ENCODE measurements at regions not wholly inside any gene's neighbourhood (a gene's known extent, or its start where the extent isn't known, plus 50 kb on each side); places are given as distances from the start of the nearest gene placed in this dataset.

DNA sequence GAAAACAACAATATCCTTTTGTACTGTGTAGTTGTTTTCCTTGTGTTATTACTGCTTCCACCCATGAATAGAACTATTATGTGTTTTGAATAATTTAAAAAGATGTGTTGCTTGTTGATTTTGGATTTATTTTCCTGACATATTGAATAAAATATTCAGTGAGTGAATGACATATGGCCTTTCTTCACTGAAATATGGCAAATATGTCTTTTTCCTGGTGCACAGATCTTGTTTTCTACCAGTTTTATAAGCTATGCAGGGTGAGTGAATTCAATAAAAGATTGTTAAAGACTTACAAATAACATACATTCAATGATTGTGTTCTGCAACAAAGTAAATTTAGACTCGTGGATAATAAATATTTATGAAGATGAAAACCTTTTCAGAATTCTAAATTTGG lies 1216.3 kb upstream of the ADGRL3 start:
- Histone ChIP-seq H2BK120ac (replicated peaks; ENCODE audit: low read depth, low read length) (no peak overlapping the region), H3K27me3 (replicated peaks in 1 of 4; ENCODE audit: control insufficient read depth in 3 of 4, extremely low read depth in 1 of 4, insufficient read depth in 3 of 4, low read length in 3 of 4) (no peaks in the 10 kb centered on the region), H2BK15ac (ENCODE audit: low read length) (no peak overlapping the region), H3K14ac (ENCODE audit: insufficient read length) (no peak overlapping the region), H3K4me2 (ENCODE audit: insufficient read depth in 1 of 2, low read depth in 2 of 2, low read length in 2 of 2) (no peak overlapping the region), H3K27ac (ENCODE audit: low read depth, low read length) (no peak overlapping the region), H3K23me2 (ENCODE audit: low read depth, low read length) (no peaks in the 10 kb centered on the region), H3K4ac (replicated peaks; ENCODE audit: insufficient read length, low read depth, low read length) (no peak overlapping the region), H3K4me1 (replicated peaks in 1 of 4; ENCODE audit: control insufficient read depth in 3 of 4, insufficient read depth in 4 of 4, low read length in 3 of 4) (no peaks in the 10 kb centered on the region), H3K9ac (replicated peaks in 1 of 4; ENCODE audit: extremely low read depth in 1 of 4, low read depth in 3 of 4, low read length in 3 of 4) (no peak overlapping the region), H3K23ac (ENCODE audit: insufficient read length) (no peak overlapping the region), H4K8ac (ENCODE audit: extremely low read depth, insufficient read depth, low read length) (no peak overlapping the region), H3K79me1 (ENCODE audit: low read depth, low read length) (no peaks in the 10 kb centered on the region), H3K56ac (replicated peaks; ENCODE audit: insufficient read length, low read depth, low read length) (no peak overlapping the region), H2AFZ (ENCODE audit: low read length) (no peak overlapping the region), H2AK5ac (ENCODE audit: low read depth, low read length) (no peak overlapping the region), H2BK20ac (ENCODE audit: low read length) (no peak overlapping the region), H3K18ac (ENCODE audit: extremely low read depth, low read length) (no peak overlapping the region), H2BK12ac (ENCODE audit: low read depth, low read length) (no peak overlapping the region), H2BK5ac (ENCODE audit: low read depth, low read length) (no peak overlapping the region), H3K4me3 (ENCODE audit: extremely low read depth in 1 of 4, insufficient read depth in 2 of 4, low read depth in 3 of 4, low read length in 4 of 4) (no peak overlapping the region), H4K20me1 (replicated peaks in 1 of 2; ENCODE audit: control insufficient read depth in 1 of 2, insufficient read depth in 2 of 2, low read length in 2 of 2) (no peaks in the 10 kb centered on the region), H3K36me3 (ENCODE audit: control insufficient read depth in 2 of 4, insufficient read depth in 4 of 4, low read length in 3 of 4) (no peaks in the 10 kb centered on the region), H3K9me3 (ENCODE audit: insufficient read depth in 2 of 2, low read depth in 1 of 2, low read length in 1 of 2) (no peaks in the 10 kb centered on the region), H4K5ac (ENCODE audit: insufficient read length, low read depth, low read length) (no peak overlapping the region), H3K79me2 (ENCODE audit: control insufficient read depth in 1 of 2, insufficient read depth in 2 of 2, low read length in 2 of 2) (no peaks in the 10 kb centered on the region), H4K91ac (replicated peaks; ENCODE audit: insufficient read length, low read length) (no peak overlapping the region)
- DNase-seq (ENCODE audit: low read depth in 1 of 2, low spot score in 2 of 2) (no peak), FAIRE-seq (no peak)
- TF ChIP-seq YY1 (IDR thresholded peaks at IDR 0.05; ENCODE audit: low read depth, low read length) = no peak
- 94% methylated on average over 1 of the region's 1 CpG; no CpG with 5 or more reads in 1 of the 2 experiments for WGBS, 2 experiments (ENCODE audit: extremely low coverage in 1 of 2, insufficient coverage in 1 of 2, insufficient read length in 1 of 2, insufficient replicate concordance in 2 of 2, low coverage in 1 of 2, low lambda C conversion rate in 2 of 2, missing lambda C conversion rate in 1 of 2)
- ChIA-PET POLR2A (ENCODE audit: partially characterized antibody) (no interaction called here), CTCF (ENCODE audit: partially characterized antibody) (interaction anchor here (0.5 kb wide), 1 partner anchor 170 kb away, joined by 3 read pairs; no protein-coding TSS in a partner anchor)
